RWPE2 (cell line): ENCODE measurements at regions not wholly inside any gene's neighbourhood (a gene's known extent, or its start where the extent isn't known, plus 50 kb on each side); places are given as distances from the start of the nearest gene placed in this dataset.

Experiments
- ATAC-seq: fragments of 200-7000 bp; cut with Tn5 transposase; 3 replicates; pipeline ENCODE4 v1.9.1; 2021; ENCODE audit warnings: low read depth
- DNase-seq: peaks from one replicate; pipeline ENCODE4 v3.0.0-alpha.2; 2020; ENCODE audit warnings: low spot score
- H3K27ac ChIP-seq: fragments of 450-650 bp; 2 replicates; pipeline ENCODE4 v1.5.1; 2017; ENCODE audit warnings: mild to moderate bottlenecking; ENCODE audit not compliant: poor library complexity, severe bottlenecking
- H3K27me3 ChIP-seq: fragments of 250-450 bp; sonication (Bioruptor Pico); 2 replicates; pipeline ENCODE4 v1.5.1; 2021; ENCODE audit warnings: mild to moderate bottlenecking, moderate library complexity; ENCODE audit not compliant: insufficient read depth, poor library complexity, severe bottlenecking
- H3K36me3 ChIP-seq: fragments of 250-450 bp; sonication (Bioruptor Pico); 2 replicates; pipeline ENCODE4 v1.5.1; 2020; ENCODE audit warnings: low read depth, mild to moderate bottlenecking, moderate library complexity
- H3K4me1 ChIP-seq: fragments of 250-450 bp; sonication (Bioruptor Pico); 2 replicates; pipeline ENCODE4 v1.5.1; 2021; ENCODE audit warnings: mild to moderate bottlenecking, moderate library complexity; ENCODE audit not compliant: insufficient read depth, poor library complexity, severe bottlenecking
- H3K4me3 ChIP-seq: fragments of 250-450 bp; sonication (Bioruptor Pico); 2 replicates; pipeline ENCODE4 v1.5.1; 2021; ENCODE audit warnings: mild to moderate bottlenecking, moderate library complexity; ENCODE audit not compliant: severe bottlenecking
- H3K9me3 ChIP-seq: fragments of 250-450 bp; sonication (Bioruptor Pico); 2 replicates; pipeline ENCODE4 v1.5.1; 2021; ENCODE audit warnings: mild to moderate bottlenecking, moderate library complexity; ENCODE audit not compliant: severe bottlenecking
- CTCF ChIP-seq: fragments of 450-650 bp; IDR thresholded peaks from one replicate; pipeline ENCODE4 v1.5.1; 2017; ENCODE audit warnings: mild to moderate bottlenecking, moderate library complexity; ENCODE audit not compliant: poor library complexity, severe bottlenecking

- Histone ChIP-seq H3K27ac (no peak overlapping the region), H3K9me3 (no peaks in the 10 kb centered on the region), H3K27me3 (peaks cover 16% of the 10 kb centered on the region), H3K4me1 (no peaks in the 10 kb centered on the region), H3K4me3 (no peak overlapping the region), H3K36me3 (no peaks in the 10 kb centered on the region)
- no peak for DNase-seq
- TF ChIP-seq CTCF, result no peak
- no peak for ATAC-seq
Observed at GRCh38 chr20:54766483-54766882, 291.1 kb downstream of the DOK5 start.

GRCh38 chr20:54763366-54763765, 288.0 kb downstream of the DOK5 start:
- no peak overlapping the region for H3K4me3 ChIP-seq
- no peak; the same call in 2 of the 3 replicates for ATAC-seq
- no peak for DNase-seq
- H3K27me3 ChIP-seq, result peaks cover 19% of the 10 kb centered on the region
- no peak for TF ChIP-seq CTCF
- no peaks in the 10 kb centered on the region for H3K36me3 ChIP-seq
- H3K27ac ChIP-seq, result no peak overlapping the region
- no peaks in the 10 kb centered on the region for H3K4me1 ChIP-seq
- H3K9me3 ChIP-seq, result no peaks in the 10 kb centered on the region

- Histone ChIP-seq H3K4me1 (peaks cover 3% of the 10 kb centered on the region), H3K36me3 (no peaks in the 10 kb centered on the region), H3K27me3 (peaks cover 3% of the 10 kb centered on the region), H3K27ac (no peak overlapping the region), H3K9me3 (peaks cover 2% of the 10 kb centered on the region), H3K4me3 (no peak overlapping the region)
- ATAC-seq (no peak), DNase-seq (no peak)
- no peak for TF ChIP-seq CTCF
Observed at GRCh38 chr20:54759589-54759988, 284.2 kb downstream of the DOK5 start.

- Histone ChIP-seq H3K4me3 (no peak overlapping the region), H3K27ac (no peak overlapping the region), H3K27me3 (peaks cover 15% of the 10 kb centered on the region), H3K4me1 (no peaks in the 10 kb centered on the region), H3K9me3 (peaks cover 2% of the 10 kb centered on the region), H3K36me3 (no peaks in the 10 kb centered on the region)
- DNase-seq (no peak), ATAC-seq (no peak)
- TF ChIP-seq CTCF, result no peak
Observed at GRCh38 chr20:54746796-54747195, 271.4 kb downstream of the DOK5 start.

GRCh38 chr20:54745780-54746179, 270.4 kb downstream of the DOK5 start:
- peaks cover 2% of the 10 kb centered on the region for H3K9me3 ChIP-seq
- ATAC-seq (no peak), DNase-seq (no peak)
- H3K4me3 ChIP-seq, result no peak overlapping the region
- H3K36me3 ChIP-seq, result no peaks in the 10 kb centered on the region
- H3K27ac ChIP-seq, result no peak overlapping the region
- H3K4me1 ChIP-seq, result no peaks in the 10 kb centered on the region
- peaks cover 15% of the 10 kb centered on the region for H3K27me3 ChIP-seq
- no peak for TF ChIP-seq CTCF
